Stimulated activated naive B cell treated with anti-CD40 and anti-IgM and Interleukin-4, amounts not matched to agents 10 μg/mL and 1 μg/mL and 100 μg/mL, for 72 hours (primary cell): ENCODE measurements at regions not wholly inside any gene's neighbourhood (a gene's known extent, or its start where the extent isn't known, plus 50 kb on each side); places are given as distances from the start of the nearest gene placed in this dataset.
"Not testable (repeated sequence)": the region's sequence is repeated elsewhere in the genome, so short reads cannot be mapped to it uniquely, and the experiment has no call there.

ENCODE experiments used
- ATAC-seq, 2 donors: fragments of 150-1000 bp; cut with Tn5 transposase; replicated peaks; 2 replicates each; pipeline ENCODE4 v1.10.0; 2021; ENCODE audit warnings: moderate library complexity in 1 of 2
- DNase-seq: peaks from one replicate; pipeline ENCODE4 v3.0.0; 2021
- H3K27ac Mint-ChIP-seq: one replicate; pipeline ENCODE4 v1.8.0; 2022; ENCODE audit warnings: mild to moderate bottlenecking, mixed read lengths
- H3K27me3 Mint-ChIP-seq, 2 donors: one replicate each; pipeline ENCODE4 v1.8.0; 2022; ENCODE audit warnings: mixed read lengths in 2 of 2
- H3K36me3 Mint-ChIP-seq, 2 donors: one replicate each; pipeline ENCODE4 v1.8.0; 2022; ENCODE audit warnings: mixed read lengths in 2 of 2, mild to moderate bottlenecking in 1 of 2
- H3K4me1 Mint-ChIP-seq, 2 donors: one replicate each; pipeline ENCODE4 v1.8.0; 2022; ENCODE audit warnings: mixed read lengths in 2 of 2, mild to moderate bottlenecking in 1 of 2
- H3K4me3 Mint-ChIP-seq, 2 donors: one replicate each; pipeline ENCODE4 v1.8.0; 2022; ENCODE audit warnings: mild to moderate bottlenecking in 2 of 2, mixed read lengths in 2 of 2, moderate library complexity in 1 of 2
- H3K9me3 Mint-ChIP-seq, 2 donors: one replicate each; pipeline ENCODE4 v1.8.0; 2022; ENCODE audit warnings: mixed read lengths in 2 of 2, mild to moderate bottlenecking in 1 of 2

DNA sequence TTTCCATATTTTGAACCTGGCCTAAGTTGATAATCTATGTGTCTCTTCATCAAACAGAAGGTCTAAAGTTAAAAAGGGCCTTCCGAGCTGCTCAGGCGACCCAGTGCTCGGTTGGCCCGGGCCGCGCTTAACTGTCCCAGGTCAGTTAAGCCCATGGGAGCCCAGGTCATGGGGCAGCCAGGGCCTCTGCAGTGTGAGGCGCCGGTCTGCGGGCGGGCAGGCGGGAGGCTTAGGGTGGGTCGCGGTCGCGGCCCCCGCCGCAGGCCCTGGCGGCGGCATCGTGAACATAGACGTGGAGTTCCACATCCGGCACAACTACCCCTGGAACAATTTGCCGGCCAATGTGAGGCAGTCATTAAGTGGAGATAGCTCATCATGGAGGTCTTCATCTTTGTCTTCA, 91.3 kb downstream of the PPIAL4C start:
- not testable (repeated sequence) for H3K4me1 Mint-ChIP-seq, H3K9me3 Mint-ChIP-seq, H3K27me3 Mint-ChIP-seq, H3K36me3 Mint-ChIP-seq, DNase-seq, H3K4me3 Mint-ChIP-seq, H3K27ac Mint-ChIP-seq, ATAC-seq

DNA sequence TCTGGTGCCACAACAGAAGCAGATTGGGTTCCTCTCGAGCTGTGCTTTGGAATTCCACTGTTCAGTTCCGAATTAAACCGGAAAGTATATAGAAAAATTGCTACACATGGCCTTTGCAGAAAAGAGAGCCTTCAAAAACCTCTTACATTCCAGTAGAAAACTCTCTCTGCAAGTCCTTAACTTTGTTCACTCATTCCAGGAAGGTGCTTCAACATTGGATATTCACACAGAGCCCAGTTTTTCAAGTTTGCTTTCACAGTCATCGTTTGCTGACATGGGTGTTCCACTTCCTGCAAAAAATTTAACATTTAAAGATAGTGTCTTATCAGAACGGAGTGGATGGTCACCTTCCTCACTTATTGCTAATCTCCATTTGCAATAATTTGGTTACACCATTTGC, 93.7 kb downstream of the PPIAL4C start:
- not testable (repeated sequence) for H3K27ac Mint-ChIP-seq, H3K36me3 Mint-ChIP-seq, H3K4me1 Mint-ChIP-seq, H3K4me3 Mint-ChIP-seq, H3K9me3 Mint-ChIP-seq, H3K27me3 Mint-ChIP-seq, ATAC-seq, DNase-seq

DNA sequence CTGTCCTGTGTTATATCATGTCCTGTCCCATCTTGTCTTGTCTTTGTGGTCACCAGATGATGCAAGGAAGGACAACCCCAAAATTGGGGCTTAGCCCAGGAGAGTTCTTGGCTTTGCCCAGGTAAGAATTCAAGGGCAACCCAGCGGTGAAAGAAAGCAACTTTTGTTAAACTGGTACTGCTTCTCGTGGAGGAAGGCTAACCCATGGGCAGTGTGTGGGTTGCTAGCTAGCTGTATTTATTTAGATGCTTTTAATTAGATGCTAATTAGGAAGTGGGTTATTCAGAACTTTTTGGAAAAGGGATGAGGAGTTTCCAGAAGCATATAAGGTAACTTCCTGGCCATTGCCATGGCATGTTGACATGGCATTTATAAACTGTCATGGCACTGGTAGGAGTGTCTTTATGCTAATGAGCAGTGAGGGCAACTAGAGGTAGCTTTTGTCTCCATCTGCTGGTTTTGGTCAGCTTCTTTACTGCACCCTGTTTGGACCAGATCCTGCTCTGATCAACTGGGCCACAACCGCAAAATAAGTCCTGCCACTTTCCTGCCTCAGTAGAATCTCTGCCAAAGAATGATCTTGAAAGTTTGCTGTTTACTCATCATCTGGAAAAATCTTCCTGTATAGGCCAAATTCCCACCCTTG, 95.8 kb upstream of the FCGR1A start:
- not testable (repeated sequence) for H3K4me1 Mint-ChIP-seq, H3K36me3 Mint-ChIP-seq, H3K9me3 Mint-ChIP-seq, H3K4me3 Mint-ChIP-seq, H3K27me3 Mint-ChIP-seq, DNase-seq, H3K27ac Mint-ChIP-seq
- peak; percentile 93 for ATAC-seq

DNA sequence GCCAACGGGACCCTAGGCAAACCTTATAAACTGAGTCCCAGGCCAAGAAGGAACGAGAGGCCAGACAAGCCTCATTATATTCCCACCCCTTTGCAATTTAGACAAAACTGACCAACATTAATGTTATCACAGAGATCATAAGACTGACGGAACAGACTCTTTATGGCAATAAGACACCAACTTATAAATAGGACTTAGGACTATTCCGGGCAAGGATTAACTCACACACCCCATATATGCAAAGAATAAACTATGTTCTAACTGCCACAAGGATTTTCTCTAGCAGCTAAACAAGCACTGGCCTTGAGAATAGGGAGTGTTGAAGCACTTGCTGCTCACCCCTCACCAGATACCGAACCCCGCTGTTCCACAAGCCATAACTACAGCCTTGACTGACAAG, 91.1 kb upstream of the FCGR1A start:
- not testable (repeated sequence) for H3K36me3 Mint-ChIP-seq, H3K4me1 Mint-ChIP-seq, H3K4me3 Mint-ChIP-seq, H3K27ac Mint-ChIP-seq, H3K9me3 Mint-ChIP-seq, H3K27me3 Mint-ChIP-seq, ATAC-seq, DNase-seq

DNA sequence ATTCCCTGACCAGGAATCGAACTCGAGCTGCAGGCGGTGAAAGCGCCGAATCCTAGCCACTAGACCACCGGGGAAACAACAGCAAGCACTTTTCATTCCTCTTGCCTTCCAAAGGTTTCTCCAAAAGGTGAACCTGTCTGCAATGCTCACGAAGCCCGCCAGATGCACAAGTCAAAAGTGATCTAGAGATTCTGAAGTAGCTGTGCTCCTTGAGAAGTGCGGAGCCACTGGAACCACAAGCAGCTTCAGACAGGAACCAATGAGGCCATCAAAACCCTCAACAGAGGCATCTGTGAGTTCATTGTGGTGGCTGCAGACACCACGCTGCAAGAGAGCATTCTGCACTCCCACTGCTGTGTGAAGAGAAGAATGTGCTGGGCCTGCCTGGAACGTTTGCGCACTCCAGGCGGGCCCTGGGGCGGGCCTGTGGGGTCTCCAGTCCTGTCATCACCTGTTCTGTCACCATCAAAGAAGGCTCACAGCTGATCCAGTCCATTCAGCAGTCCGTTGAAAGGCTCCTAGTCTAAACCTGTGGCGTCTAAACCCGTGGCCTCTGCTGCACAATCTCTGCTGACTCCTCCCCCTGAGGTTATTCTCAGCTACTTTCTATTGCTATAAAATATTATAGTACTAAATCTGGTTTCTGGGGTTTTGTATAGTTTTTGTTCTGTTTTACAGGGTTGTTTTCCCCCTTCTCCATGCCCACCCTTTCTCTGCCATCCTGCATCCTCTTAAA, 89.5 kb upstream of the FCGR1A start:
- H3K4me1 Mint-ChIP-seq, H3K9me3 Mint-ChIP-seq, H3K27ac Mint-ChIP-seq, DNase-seq, H3K4me3 Mint-ChIP-seq, H3K36me3 Mint-ChIP-seq, H3K27me3 Mint-ChIP-seq, ATAC-seq: not testable (repeated sequence)

DNA sequence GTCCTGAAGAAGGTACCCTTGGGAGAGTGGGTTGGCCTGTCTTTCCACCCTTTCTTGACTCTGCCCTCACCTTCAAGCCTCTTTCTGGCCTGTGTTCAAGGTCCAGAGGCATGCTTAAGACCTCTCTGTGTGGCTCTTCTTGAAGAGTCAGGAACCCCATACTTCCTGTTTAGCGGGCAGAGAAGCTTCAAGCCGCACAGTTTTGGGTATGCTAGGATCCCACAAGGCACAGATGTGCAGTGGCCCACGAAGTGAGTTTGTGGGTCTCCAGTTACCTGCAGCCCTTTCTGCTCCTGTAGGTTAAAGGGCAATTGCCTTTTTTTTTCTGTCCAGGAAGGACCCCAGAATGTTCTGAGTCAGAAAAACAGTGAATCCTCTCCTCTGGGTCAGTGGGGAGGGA, 87.4 kb upstream of the FCGR1A start:
- not testable (repeated sequence) for H3K27ac Mint-ChIP-seq, H3K27me3 Mint-ChIP-seq, H3K4me3 Mint-ChIP-seq, H3K4me1 Mint-ChIP-seq, DNase-seq, H3K9me3 Mint-ChIP-seq, H3K36me3 Mint-ChIP-seq
- ATAC-seq = peak; percentile 41 to 50

DNA sequence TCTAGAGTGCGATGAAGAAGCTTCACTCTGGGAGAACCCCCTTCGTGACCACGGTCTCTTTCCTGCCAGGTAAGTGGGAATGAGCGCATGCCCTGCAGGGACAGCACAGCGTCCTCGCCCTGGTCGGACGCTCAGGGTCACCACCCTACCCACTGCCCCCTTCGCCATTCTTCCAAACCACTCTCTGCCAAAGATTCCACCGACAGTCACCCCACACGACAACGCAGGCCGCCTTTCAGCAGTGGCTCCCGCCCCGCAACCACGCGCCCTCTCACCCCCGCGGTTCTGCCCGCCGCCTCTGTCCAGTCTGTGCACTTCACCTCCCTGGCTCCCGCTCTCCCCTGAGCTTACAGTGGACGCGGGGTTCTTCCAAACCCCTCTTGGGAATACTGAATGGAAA, 82.3 kb upstream of the FCGR1A start:
- not testable (repeated sequence) for H3K36me3 Mint-ChIP-seq, ATAC-seq, H3K4me3 Mint-ChIP-seq, H3K27ac Mint-ChIP-seq, H3K27me3 Mint-ChIP-seq, H3K4me1 Mint-ChIP-seq, H3K9me3 Mint-ChIP-seq, DNase-seq

DNA sequence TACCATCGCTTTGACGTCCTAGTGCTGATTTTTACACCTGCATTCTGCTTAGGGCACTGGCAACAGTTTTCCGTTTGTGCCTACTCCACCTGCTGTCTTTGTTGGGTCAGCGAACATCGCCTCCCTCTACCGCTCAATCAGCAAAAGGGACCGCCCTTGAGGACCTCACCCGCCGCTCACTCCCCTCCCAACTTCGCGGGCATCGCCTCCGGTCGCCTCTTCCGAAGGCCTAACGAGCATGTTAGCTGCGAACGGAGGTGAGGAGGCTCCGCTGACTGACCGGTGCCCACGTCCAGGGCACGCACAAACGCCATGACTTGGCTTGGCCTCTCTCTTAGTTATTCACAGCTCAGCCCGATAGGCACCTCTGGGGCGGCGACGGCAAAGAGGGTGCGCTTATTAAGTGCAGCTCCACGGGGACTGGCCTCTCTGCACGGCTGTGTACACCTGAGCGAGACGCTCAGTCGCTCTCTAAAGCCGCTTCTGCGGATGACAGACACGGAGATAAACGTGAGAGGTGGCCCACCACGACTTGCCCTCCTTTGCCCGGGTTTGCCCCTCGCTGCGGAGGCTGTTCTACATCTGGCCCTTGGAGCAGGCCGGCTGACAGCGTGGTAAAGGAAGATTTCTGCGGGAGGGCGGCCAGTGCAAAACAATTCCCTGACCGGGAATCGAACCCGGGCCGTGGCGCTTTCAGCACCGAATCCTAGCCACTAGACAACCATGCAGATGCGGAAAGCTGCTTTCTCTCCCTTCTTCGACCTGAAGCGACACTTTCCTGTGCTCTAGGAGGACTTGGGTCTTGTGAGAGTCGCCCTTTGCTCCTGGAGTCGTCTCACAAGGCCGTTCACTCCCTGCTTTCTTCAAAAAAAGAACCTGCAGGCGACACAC, 81.6 kb upstream of the FCGR1A start:
- H3K27me3 Mint-ChIP-seq, DNase-seq, H3K36me3 Mint-ChIP-seq, H3K27ac Mint-ChIP-seq, H3K4me1 Mint-ChIP-seq, H3K9me3 Mint-ChIP-seq, H3K4me3 Mint-ChIP-seq: not testable (repeated sequence)
- ATAC-seq = peak; percentile 50 to 61

DNA sequence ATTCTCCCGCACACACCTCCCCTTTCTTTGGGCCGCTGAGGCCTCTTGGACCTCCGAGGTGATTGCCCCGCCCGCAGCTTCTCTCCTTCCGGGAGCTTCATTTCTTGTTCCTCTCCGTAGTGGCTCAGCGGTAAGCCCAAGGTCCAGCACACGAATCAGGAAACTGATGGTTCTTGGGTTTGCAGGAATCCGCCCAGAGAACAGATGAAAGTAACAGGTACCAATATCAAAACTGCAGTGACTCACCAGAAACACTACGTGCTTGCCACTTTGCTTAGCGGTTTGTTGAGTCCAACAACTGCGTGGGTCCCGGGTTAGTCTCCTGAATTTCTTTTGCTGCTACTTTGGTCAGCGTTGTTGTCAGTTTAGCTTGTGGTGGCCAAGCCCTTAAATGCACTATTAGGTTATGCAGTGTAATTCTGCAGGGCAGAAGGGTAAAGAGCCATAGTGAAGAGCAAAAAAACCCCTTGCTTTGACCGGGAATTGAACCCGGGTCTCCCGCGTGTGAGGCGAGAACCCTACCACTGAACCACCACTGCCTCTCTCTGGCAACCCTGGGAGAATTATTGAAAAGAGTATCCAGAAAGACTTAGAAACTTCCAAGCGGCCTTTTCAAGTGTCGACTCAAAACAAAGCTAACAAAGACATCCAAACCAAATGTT, 74.2 kb upstream of the FCGR1A start:
- not testable (repeated sequence) for H3K4me1 Mint-ChIP-seq, H3K27me3 Mint-ChIP-seq, H3K36me3 Mint-ChIP-seq, H3K9me3 Mint-ChIP-seq
- Mint-ChIP-seq H3K27ac (peak overlapping the region; percentile 100), H3K4me3 (peak overlapping the region; percentile 82 to 92)
- peak; percentile 67 for DNase-seq
- ATAC-seq = peak; percentile 93 to 98

DNA sequence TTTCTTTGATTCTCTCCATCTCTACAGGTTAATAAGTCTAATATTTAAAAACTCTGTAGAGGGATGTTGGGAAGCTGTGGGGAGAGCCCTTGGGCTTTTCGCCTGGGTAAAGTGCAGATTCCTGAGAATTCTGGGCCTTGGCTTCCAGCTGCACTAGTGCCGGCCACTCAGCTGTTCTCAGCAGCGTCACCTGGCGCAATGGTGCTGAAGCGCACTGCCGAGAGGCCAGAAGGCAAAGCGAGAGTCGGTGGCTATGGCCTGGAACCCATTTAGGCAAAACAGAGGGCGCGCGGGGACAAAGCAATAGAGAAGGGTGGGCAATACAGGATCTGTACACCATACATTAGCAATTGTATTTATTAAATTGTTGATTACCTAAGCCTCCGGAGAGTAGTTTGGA, 70.8 kb upstream of the FCGR1A start:
- H3K9me3 Mint-ChIP-seq = not testable (repeated sequence)

DNA sequence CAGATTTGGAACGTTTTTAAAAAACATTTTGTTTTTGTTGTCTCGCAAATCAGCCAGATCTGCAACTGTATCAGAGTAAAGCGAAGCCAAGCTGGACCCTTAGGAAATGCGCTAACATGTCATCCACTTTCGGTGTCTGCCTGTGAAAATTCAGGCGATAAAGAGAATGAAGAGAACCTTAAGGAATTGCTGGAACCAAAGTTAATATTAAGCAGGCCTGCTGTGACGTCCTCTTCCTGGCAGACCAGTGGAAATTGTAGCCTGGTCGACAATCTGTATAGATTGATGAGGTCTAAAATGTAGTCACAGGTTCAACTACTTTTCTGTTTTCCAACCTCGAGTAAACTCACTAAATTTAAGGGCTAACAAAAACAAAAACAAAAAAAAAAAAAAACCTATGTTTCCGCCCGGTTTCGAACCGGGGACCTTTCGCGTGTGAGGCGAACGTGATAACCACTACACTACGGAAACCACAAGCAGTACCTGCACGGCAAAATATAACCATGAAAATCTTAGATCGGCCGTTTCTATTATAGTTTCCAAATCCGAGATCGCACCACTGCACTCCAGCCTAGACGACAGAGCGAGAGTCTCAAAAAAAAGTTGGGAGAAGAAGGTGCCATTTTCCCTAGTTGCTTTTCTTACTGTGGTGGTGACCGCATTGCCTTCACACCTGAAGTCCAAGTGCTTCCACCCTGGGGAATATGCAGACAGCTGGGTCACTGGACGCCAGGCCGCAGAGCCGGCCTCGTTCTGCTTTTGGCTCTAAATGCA, 70.2 kb upstream of the FCGR1A start:
- Mint-ChIP-seq H3K27ac (peak overlapping the region; percentile 96), H3K4me3 (peak overlapping the region; percentile 41 to 78)
- DNase-seq = peak; percentile 39
- H3K4me1 Mint-ChIP-seq, H3K36me3 Mint-ChIP-seq, H3K27me3 Mint-ChIP-seq, H3K9me3 Mint-ChIP-seq, ATAC-seq: not testable (repeated sequence)

More for the DNA sequence above, 70.8 kb upstream of the FCGR1A start:
- not testable (repeated sequence) for H3K36me3 Mint-ChIP-seq, H3K4me1 Mint-ChIP-seq, H3K27ac Mint-ChIP-seq, H3K4me3 Mint-ChIP-seq, H3K27me3 Mint-ChIP-seq, DNase-seq
- peak in 1 of 2 donors; percentile 37 for ATAC-seq

DNA sequence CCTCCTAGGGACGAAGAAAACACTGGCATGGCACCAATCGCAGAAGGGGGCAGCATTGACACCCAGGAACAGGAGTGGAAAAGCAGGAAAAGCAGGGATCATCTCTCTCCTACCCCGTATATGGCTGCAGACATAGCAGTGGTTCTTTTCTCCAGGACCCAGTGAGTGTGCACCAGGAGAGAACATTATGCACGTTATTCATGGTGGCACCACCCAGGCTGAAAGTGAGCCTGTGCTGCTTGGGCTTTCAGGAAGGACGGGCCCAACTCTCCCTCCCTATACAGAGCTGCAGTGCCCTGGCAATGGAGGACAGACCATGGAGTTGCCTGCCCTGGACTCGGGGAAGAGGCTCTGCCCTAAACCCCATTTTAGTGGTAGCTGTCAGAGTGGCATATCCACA, 69.0 kb upstream of the FCGR1A start:
- H3K4me3 Mint-ChIP-seq, H3K27ac Mint-ChIP-seq, ATAC-seq, H3K4me1 Mint-ChIP-seq, H3K27me3 Mint-ChIP-seq, H3K36me3 Mint-ChIP-seq, DNase-seq, H3K9me3 Mint-ChIP-seq: not testable (repeated sequence)

DNA sequence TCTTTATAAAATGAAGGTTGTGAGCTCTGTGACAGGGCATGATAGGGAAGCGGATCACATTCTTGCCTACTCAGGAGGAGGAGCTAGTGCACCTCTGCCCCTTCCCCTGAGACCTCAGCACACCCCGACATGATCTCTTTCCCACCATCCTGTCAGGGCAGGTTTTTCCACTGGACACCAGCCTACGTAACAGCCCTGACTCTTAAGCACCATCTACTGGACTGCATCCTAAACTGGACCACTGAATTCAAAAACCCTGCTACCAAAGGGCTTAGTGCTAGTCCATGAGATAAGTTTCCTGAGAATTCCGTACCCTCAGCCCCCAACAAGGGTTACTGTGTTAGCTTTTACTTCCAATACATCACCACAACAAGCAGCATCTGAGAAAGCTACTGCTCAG, 68.5 kb upstream of the FCGR1A start:
- not testable (repeated sequence) for H3K4me3 Mint-ChIP-seq, H3K27me3 Mint-ChIP-seq, H3K9me3 Mint-ChIP-seq, ATAC-seq, DNase-seq, H3K36me3 Mint-ChIP-seq, H3K4me1 Mint-ChIP-seq, H3K27ac Mint-ChIP-seq
